ENCODE measurements at regions not wholly inside any gene's neighbourhood (a gene's known extent, or its start where the extent isn't known, plus 50 kb on each side); places are given as distances from the start of the nearest gene placed in this dataset.

DNA sequence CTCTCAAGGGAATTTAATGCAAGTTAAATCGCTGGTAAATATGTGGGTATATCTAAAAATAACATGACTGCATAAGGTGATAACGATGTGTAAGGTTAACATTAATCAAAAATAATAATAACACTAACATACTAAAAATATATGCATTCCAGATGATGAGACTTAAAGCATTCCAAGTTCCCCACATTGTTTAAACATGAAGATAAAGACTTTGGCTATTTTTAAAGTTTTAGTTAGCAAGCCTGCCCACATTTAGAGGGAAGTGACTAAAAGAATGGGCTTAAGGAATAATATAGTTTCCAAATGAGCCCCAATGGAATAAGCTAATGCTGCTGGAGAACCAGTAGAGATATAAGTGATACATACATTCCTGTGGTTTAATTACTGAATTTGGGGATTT, 941.3 kb downstream of the TBC1D32 start:
- H3K4me1 ChIP-seq (ENCODE audit: control insufficient read depth, insufficient read depth, low read length): no peaks in the 10 kb centered on the region
- CTCF ChIA-PET: no interaction called here
- H3K4me3 ChIP-seq (ENCODE audit: low read depth, low read length): no peak overlapping the region
- no peaks in the 10 kb centered on the region for H3K36me3 ChIP-seq (ENCODE audit: control insufficient read depth in 2 of 2, insufficient read depth in 1 of 2, low read length in 2 of 2)
- POLR2A ChIA-PET: no interaction called here
- H3K27ac ChIP-seq (ENCODE audit: extremely low read depth, low read depth, low read length): no peak overlapping the region
- no peaks in the 10 kb centered on the region for H3K9me3 ChIP-seq (ENCODE audit: control insufficient read depth, insufficient read depth, low read depth, low read length)
- TF ChIP-seq SALL2 (tag by site-specific recombination; IDR thresholded peaks at IDR 0.05; ENCODE audit: borderline replicate concordance) (no peak), ZSCAN30 (tag by site-specific recombination; IDR thresholded peaks at IDR 0.05) (no peak), ZNF621 (tag by site-specific recombination; IDR thresholded peaks at IDR 0.05) (no peak)

- TF ChIP-seq, protein P1, sequence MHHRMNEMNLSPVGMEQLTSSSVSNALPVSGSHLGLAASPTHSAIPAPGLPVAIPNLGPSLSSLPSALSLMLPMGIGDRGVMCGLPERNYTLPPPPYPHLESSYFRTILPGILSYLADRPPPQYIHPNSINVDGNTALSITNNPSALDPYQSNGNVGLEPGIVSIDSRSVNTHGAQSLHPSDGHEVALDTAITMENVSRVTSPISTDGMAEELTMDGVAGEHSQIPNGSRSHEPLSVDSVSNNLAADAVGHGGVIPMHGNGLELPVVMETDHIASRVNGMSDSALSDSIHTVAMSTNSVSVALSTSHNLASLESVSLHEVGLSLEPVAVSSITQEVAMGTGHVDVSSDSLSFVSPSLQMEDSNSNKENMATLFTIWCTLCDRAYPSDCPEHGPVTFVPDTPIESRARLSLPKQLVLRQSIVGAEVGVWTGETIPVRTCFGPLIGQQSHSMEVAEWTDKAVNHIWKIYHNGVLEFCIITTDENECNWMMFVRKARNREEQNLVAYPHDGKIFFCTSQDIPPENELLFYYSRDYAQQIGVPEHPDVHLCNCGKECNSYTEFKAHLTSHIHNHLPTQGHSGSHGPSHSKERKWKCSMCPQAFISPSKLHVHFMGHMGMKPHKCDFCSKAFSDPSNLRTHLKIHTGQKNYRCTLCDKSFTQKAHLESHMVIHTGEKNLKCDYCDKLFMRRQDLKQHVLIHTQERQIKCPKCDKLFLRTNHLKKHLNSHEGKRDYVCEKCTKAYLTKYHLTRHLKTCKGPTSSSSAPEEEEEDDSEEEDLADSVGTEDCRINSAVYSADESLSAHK (tag by site-specific recombination; IDR thresholded peaks at IDR 0.05): no peak
- no peak for TF ChIP-seq KLF10 (tag by site-specific recombination; IDR thresholded peaks at IDR 0.05)
- TF ChIP-seq SP7 (tag by site-specific recombination; IDR thresholded peaks at IDR 0.05): no peak
- TF ChIP-seq ZNF529 (tag by site-specific recombination; IDR thresholded peaks at IDR 0.05; ENCODE audit: insufficient replicate concordance): no peak
- POLR2A ChIA-PET: no interaction called here
- Histone ChIP-seq H3K4me1 (ENCODE audit: control insufficient read depth, insufficient read depth, low read length) (no peaks in the 10 kb centered on the region), H3K27ac (ENCODE audit: extremely low read depth, low read depth, low read length) (no peak overlapping the region), H3K9me3 (ENCODE audit: control insufficient read depth, insufficient read depth, low read depth, low read length) (no peaks in the 10 kb centered on the region), H3K36me3 (ENCODE audit: control insufficient read depth in 2 of 2, insufficient read depth in 1 of 2, low read length in 2 of 2) (no peaks in the 10 kb centered on the region), H3K4me3 (ENCODE audit: low read depth, low read length) (no peak overlapping the region)
- CTCF ChIA-PET: interaction anchor here (0.5 to 1.2 kb wide), 2 partner anchors 21 to 362 kb away, joined by 4 to 5 read pairs; no protein-coding TSS in a partner anchor
These were observed 949.6 kb downstream of the TBC1D32 start for GRCh38 chr6:120384671-120385070.

- ChIA-PET CTCF (interaction anchor here (0.6 to 1.2 kb wide), 4 partner anchors 22 to 1845 kb away, joined by 3 to 5 read pairs (median 4); no protein-coding TSS in a partner anchor), POLR2A (no interaction called here)
- TF ChIP-seq ZNF292 (tag by site-specific recombination; IDR thresholded peaks at IDR 0.05; ENCODE audit: borderline replicate concordance, low read depth): no peak
- TF ChIP-seq ZNF610 (tag by site-specific recombination; IDR thresholded peaks at IDR 0.05; ENCODE audit: borderline replicate concordance): no peak
- TF ChIP-seq HOXA7 (CRISPR knock-in tag; IDR thresholded peaks at IDR 0.05; ENCODE audit: borderline replicate concordance): no peak
- TF ChIP-seq SP2 (tag by site-specific recombination; IDR thresholded peaks at IDR 0.05): no peak
- no peak for TF ChIP-seq REPIN1 (tag by site-specific recombination; IDR thresholded peaks at IDR 0.05; ENCODE audit: low read depth)
- TF ChIP-seq, protein P2, sequence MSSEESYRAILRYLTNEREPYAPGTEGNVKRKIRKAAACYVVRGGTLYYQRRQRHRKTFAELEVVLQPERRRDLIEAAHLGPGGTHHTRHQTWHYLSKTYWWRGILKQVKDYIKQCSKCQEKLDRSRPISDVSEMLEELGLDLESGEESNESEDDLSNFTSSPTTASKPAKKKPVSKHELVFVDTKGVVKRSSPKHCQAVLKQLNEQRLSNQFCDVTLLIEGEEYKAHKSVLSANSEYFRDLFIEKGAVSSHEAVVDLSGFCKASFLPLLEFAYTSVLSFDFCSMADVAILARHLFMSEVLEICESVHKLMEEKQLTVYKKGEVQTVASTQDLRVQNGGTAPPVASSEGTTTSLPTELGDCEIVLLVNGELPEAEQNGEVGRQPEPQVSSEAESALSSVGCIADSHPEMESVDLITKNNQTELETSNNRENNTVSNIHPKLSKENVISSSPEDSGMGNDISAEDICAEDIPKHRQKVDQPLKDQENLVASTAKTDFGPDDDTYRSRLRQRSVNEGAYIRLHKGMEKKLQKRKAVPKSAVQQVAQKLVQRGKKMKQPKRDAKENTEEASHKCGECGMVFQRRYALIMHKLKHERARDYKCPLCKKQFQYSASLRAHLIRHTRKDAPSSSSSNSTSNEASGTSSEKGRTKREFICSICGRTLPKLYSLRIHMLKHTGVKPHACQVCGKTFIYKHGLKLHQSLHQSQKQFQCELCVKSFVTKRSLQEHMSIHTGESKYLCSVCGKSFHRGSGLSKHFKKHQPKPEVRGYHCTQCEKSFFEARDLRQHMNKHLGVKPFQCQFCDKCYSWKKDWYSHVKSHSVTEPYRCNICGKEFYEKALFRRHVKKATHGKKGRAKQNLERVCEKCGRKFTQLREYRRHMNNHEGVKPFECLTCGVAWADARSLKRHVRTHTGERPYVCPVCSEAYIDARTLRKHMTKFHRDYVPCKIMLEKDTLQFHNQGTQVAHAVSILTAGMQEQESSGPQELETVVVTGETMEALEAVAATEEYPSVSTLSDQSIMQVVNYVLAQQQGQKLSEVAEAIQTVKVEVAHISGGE (tag by site-specific recombination; conservative IDR thresholded peaks at IDR 0.05; ENCODE audit: low read depth): no peak
- no peak for TF ChIP-seq ZNF670 (tag by site-specific recombination; IDR thresholded peaks at IDR 0.05; ENCODE audit: low read depth)
- no peak for TF ChIP-seq YY1 (tag by site-specific recombination; IDR thresholded peaks at IDR 0.05)
- TF ChIP-seq, protein P3, sequence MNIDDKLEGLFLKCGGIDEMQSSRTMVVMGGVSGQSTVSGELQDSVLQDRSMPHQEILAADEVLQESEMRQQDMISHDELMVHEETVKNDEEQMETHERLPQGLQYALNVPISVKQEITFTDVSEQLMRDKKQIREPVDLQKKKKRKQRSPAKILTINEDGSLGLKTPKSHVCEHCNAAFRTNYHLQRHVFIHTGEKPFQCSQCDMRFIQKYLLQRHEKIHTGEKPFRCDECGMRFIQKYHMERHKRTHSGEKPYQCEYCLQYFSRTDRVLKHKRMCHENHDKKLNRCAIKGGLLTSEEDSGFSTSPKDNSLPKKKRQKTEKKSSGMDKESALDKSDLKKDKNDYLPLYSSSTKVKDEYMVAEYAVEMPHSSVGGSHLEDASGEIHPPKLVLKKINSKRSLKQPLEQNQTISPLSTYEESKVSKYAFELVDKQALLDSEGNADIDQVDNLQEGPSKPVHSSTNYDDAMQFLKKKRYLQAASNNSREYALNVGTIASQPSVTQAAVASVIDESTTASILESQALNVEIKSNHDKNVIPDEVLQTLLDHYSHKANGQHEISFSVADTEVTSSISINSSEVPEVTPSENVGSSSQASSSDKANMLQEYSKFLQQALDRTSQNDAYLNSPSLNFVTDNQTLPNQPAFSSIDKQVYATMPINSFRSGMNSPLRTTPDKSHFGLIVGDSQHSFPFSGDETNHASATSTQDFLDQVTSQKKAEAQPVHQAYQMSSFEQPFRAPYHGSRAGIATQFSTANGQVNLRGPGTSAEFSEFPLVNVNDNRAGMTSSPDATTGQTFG (tag by site-specific recombination; IDR thresholded peaks at IDR 0.05; ENCODE audit: borderline replicate concordance): no peak
- TF ChIP-seq ELK4 (IDR thresholded peaks at IDR 0.05; ENCODE audit: borderline replicate concordance, low read depth, low read length): no peak
- TF ChIP-seq SP3 (tag by site-specific recombination; IDR thresholded peaks at IDR 0.05): no peak
- TF ChIP-seq KLF16 (tag by site-specific recombination; IDR thresholded peaks at IDR 0.05): no peak
- TF ChIP-seq ZNF747 (tag by site-specific recombination; IDR thresholded peaks at IDR 0.05): no peak
- no peak for TF ChIP-seq ZNF701 (tag by site-specific recombination; IDR thresholded peaks at IDR 0.05)
- no peak for TF ChIP-seq ZNF621 (tag by site-specific recombination; IDR thresholded peaks at IDR 0.05)
- no peak for TF ChIP-seq ZNF664 (tag by site-specific recombination; IDR thresholded peaks at IDR 0.05)
- TF ChIP-seq ZNF335 (tag by site-specific recombination; conservative IDR thresholded peaks at IDR 0.05): no peak
These were observed 950.6 kb downstream of the TBC1D32 start for GRCh38 chr6:120383681-120384080.

More at GRCh38 chr6:120383681-120384080, 950.6 kb downstream of the TBC1D32 start:
- Histone ChIP-seq H3K36me3 (ENCODE audit: control insufficient read depth in 2 of 2, insufficient read depth in 1 of 2, low read length in 2 of 2) (no peaks in the 10 kb centered on the region), H3K9me3 (ENCODE audit: control insufficient read depth, insufficient read depth, low read depth, low read length) (no peaks in the 10 kb centered on the region), H3K4me3 (ENCODE audit: low read depth, low read length) (no peak overlapping the region), H3K27ac (ENCODE audit: extremely low read depth, low read depth, low read length) (no peak overlapping the region), H3K4me1 (ENCODE audit: control insufficient read depth, insufficient read depth, low read length) (no peaks in the 10 kb centered on the region)

All from HEK293 (cell line).